ENCODE measurements at regions not wholly inside any gene's neighbourhood (a gene's known extent, or its start where the extent isn't known, plus 50 kb on each side); places are given as distances from the start of the nearest gene placed in this dataset.

- peak overlapping the region; percentile 14; the same call in 1 of the 2 replicates for H3K9ac ChIP-seq
- ChIA-PET CTCF (no interaction called here), POLR2A (no interaction called here)
- no peaks in the 10 kb centered on the region for H3K9me3 ChIP-seq
- WGBS (ENCODE audit: low lambda C conversion rate): 78% methylated on average over 2 of the region's 2 CpGs
- no peaks in the 10 kb centered on the region for H3K36me3 ChIP-seq (replicated peaks in 1 of 2; ENCODE audit: control insufficient read depth in 1 of 2, insufficient read depth in 2 of 2, low read length in 1 of 2)
- H2AFZ ChIP-seq (ENCODE audit: low read depth): peak overlapping the region; percentile 56
- DNase-seq: no peak
- no peak overlapping the region for H3K4me3 ChIP-seq (ENCODE audit: low read depth in 2 of 2, low read length in 1 of 2)
- peaks cover 6 to 26% of the 10 kb centered on the region in 2 experiments; a peak in 3 of 4 replicates for H3K4me1 ChIP-seq (ENCODE audit: control insufficient read depth in 1 of 2, insufficient read depth in 2 of 2, low read depth in 1 of 2, low read length in 1 of 2)
- H3K79me2 ChIP-seq (ENCODE audit: insufficient read depth): no peaks in the 10 kb centered on the region
- H3K4me2 ChIP-seq: no peak overlapping the region
- TF ChIP-seq RXRA (IDR thresholded peaks at IDR 0.05; ENCODE audit: borderline replicate concordance, low read depth) (no peak), NRF1 (IDR thresholded peaks at IDR 0.05; ENCODE audit: low read depth, low read length) (no peak), FOXM1 (IDR thresholded peaks at IDR 0.05; ENCODE audit: low read depth) (no peak), REST (IDR thresholded peaks at IDR 0.05; ENCODE audit: low read depth, low read length) (no peak), FOXJ3 (CRISPR knock-in tag; IDR thresholded peaks at IDR 0.05) (no peak), RAD21 (IDR thresholded peaks at IDR 0.05; ENCODE audit: low read length) (no peak), YY1 (IDR thresholded peaks at IDR 0.05; ENCODE audit: low read depth) (no peak), IRF3 (IDR thresholded peaks at IDR 0.05; ENCODE audit: low read depth, low read length) (no peak), GABPA (IDR thresholded peaks at IDR 0.05; ENCODE audit: low read depth) (no peak), MEF2A (IDR thresholded peaks at IDR 0.05; ENCODE audit: borderline replicate concordance, low read depth) (no peak), RCOR1 (IDR thresholded peaks at IDR 0.05; ENCODE audit: low read length) (no peak), TEAD4 (IDR thresholded peaks at IDR 0.05; ENCODE audit: borderline replicate concordance, insufficient read depth) (no peak), CHD2 (IDR thresholded peaks at IDR 0.05; ENCODE audit: low read length, partially characterized antibody) (no peak), JUND (IDR thresholded peaks at IDR 0.05) (no peak), TAF1 (IDR thresholded peaks at IDR 0.05; ENCODE audit: borderline replicate concordance, low read depth, low read length) (no peak), ZBTB33 (IDR thresholded peaks at IDR 0.05; ENCODE audit: borderline replicate concordance, low read depth) (no peak)
- TF ChIP-seq, protein P1, sequence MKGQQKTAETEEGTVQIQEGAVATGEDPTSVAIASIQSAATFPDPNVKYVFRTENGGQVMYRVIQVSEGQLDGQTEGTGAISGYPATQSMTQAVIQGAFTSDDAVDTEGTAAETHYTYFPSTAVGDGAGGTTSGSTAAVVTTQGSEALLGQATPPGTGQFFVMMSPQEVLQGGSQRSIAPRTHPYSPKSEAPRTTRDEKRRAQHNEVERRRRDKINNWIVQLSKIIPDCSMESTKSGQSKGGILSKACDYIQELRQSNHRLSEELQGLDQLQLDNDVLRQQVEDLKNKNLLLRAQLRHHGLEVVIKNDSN (IDR thresholded peaks at IDR 0.05; ENCODE audit: borderline replicate concordance, low read depth): no peak
- no peaks in the 10 kb centered on the region for H3K27me3 ChIP-seq (ENCODE audit: insufficient read depth)
- H3K27ac ChIP-seq (ENCODE audit: low read depth in 2 of 2, low read length in 1 of 2): peak overlapping the region; percentile 95 to 98
- H3F3A ChIP-seq (replicated peaks; ENCODE audit: insufficient read depth): peaks cover 41% of the 10 kb centered on the region
- no peaks in the 10 kb centered on the region for H4K20me1 ChIP-seq (ENCODE audit: insufficient read depth)
- H3K9me2 ChIP-seq: no peaks in the 10 kb centered on the region
Measured at GRCh38 chr9:115941561-115942315, 211.9 kb upstream of the PAPPA start.

Data from SK-N-SH (cell line).